ENCODE measurements at regions not wholly inside any gene's neighbourhood (a gene's known extent, or its start where the extent isn't known, plus 50 kb on each side); places are given as distances from the start of the nearest gene placed in this dataset.

DNA sequence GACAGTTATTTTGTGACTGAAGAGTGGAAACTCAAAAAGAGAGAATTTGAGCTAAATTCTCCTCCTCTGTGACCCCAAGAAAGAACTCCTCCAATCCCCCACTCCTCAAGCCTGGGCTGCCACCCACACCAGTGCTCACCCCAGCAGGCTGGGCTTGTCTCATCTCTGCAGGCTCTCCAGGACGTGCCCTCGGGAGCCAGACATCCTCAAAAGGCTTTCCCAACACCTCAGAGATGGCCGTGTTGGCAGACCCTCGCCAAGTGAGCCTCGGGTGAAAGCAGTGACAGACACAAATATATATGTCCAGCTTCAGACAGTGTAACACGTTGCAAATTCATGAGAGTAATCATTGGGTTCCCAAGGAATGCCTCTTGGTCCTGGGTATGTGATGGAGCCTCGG, 377.7 kb upstream of the SALL3 start:
- TF ChIP-seq FOXP2 (optimal IDR thresholded peaks at IDR 0.05; ENCODE audit: borderline replicate concordance, extremely low read depth, extremely low read length, insufficient read depth), result no peak
- no peak for TF ChIP-seq POLR2AphosphoS5 (IDR thresholded peaks at IDR 0.05; ENCODE audit: low read depth, low read length)
- TF ChIP-seq, protein P1, sequence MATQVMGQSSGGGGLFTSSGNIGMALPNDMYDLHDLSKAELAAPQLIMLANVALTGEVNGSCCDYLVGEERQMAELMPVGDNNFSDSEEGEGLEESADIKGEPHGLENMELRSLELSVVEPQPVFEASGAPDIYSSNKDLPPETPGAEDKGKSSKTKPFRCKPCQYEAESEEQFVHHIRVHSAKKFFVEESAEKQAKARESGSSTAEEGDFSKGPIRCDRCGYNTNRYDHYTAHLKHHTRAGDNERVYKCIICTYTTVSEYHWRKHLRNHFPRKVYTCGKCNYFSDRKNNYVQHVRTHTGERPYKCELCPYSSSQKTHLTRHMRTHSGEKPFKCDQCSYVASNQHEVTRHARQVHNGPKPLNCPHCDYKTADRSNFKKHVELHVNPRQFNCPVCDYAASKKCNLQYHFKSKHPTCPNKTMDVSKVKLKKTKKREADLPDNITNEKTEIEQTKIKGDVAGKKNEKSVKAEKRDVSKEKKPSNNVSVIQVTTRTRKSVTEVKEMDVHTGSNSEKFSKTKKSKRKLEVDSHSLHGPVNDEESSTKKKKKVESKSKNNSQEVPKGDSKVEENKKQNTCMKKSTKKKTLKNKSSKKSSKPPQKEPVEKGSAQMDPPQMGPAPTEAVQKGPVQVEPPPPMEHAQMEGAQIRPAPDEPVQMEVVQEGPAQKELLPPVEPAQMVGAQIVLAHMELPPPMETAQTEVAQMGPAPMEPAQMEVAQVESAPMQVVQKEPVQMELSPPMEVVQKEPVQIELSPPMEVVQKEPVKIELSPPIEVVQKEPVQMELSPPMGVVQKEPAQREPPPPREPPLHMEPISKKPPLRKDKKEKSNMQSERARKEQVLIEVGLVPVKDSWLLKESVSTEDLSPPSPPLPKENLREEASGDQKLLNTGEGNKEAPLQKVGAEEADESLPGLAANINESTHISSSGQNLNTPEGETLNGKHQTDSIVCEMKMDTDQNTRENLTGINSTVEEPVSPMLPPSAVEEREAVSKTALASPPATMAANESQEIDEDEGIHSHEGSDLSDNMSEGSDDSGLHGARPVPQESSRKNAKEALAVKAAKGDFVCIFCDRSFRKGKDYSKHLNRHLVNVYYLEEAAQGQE (IDR thresholded peaks at IDR 0.05; ENCODE audit: insufficient read depth in 1 of 2, low read depth in 2 of 2, low read length in 2 of 2), result no peak
- TF ChIP-seq SIN3A (IDR thresholded peaks at IDR 0.05; ENCODE audit: borderline replicate concordance, insufficient read depth, low read length), result no peak
- no peak for TF ChIP-seq TAF1 (IDR thresholded peaks at IDR 0.05; ENCODE audit: borderline replicate concordance, insufficient read depth, low read length)

DNA sequence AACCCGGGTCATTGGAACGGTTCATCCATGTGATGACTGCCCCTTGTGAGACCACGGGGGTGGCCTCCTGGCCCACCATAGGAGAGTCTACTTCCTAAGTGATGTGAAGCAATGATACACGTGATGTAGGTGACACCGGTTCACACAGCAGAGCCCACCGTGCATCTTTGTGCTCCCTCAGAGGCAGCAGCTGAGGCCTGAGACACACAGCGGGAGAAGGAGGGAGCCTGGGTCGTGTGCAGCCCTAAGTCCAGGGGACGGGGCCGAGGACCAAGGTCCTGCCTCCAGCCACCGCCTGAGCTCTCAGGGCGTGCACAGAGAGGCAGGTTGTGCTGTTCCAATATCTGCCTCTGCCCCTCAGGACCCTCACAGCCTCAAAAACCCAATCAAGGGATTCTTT, 377.2 kb upstream of the SALL3 start:
- TF ChIP-seq, protein P1 (IDR thresholded peaks at IDR 0.05; ENCODE audit: insufficient read depth in 1 of 2, low read depth in 2 of 2, low read length in 2 of 2), result no peak
- TF ChIP-seq FOXP2 (optimal IDR thresholded peaks at IDR 0.05; ENCODE audit: borderline replicate concordance, extremely low read depth, extremely low read length, insufficient read depth) (no peak), TAF1 (IDR thresholded peaks at IDR 0.05; ENCODE audit: borderline replicate concordance, insufficient read depth, low read length) (no peak), SIN3A (IDR thresholded peaks at IDR 0.05; ENCODE audit: borderline replicate concordance, insufficient read depth, low read length) (no peak), POLR2AphosphoS5 (IDR thresholded peaks at IDR 0.05; ENCODE audit: low read depth, low read length) (no peak)

DNA sequence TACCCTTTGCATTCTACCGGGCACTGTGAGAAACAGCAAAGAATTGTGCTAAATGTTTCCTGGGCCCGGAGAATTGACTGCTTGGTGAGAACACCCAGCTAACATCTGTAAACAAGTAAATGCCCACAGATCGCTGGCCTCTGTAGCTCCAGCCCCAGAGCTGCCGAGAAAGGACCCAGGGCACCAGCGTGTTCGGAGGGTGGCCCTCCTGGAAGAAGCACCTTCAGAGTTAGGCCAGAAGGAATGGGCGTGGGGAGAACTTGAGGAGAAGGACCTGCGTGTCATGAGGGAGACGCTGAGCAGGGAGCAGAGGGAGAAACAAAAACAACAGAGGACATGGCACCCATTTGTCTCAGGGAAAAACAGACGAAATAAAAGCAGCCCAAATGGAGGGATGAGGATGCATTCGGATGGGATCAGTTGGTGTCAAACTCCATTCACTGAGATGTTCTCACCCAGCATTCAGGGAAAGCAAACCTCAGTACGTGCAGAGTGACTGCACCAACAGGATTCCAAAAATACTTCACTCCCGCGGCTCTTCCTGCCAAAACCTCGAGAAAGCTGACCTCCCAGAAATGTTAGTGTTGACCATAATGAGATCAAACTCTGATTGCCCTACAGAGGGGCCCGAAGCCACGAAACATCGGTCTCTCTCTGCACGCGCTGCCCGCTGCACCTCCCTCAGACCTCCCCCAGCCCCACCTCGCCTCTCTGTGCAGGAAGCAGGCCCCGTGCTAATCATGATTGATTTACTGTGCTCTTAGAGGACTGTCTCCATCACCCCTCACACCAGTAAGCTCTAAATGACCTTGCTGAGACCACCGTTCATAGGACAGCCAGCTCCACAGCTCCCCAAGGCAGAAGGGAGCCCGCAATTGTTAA, 376.3 kb upstream of the SALL3 start:
- TF ChIP-seq FOXP2 (optimal IDR thresholded peaks at IDR 0.05; ENCODE audit: borderline replicate concordance, extremely low read depth, extremely low read length, insufficient read depth) (no peak), POLR2AphosphoS5 (IDR thresholded peaks at IDR 0.05; ENCODE audit: low read depth, low read length) (no peak), TAF1 (IDR thresholded peaks at IDR 0.05; ENCODE audit: borderline replicate concordance, insufficient read depth, low read length) (no peak), SIN3A (IDR thresholded peaks at IDR 0.05; ENCODE audit: borderline replicate concordance, insufficient read depth, low read length) (no peak)
- TF ChIP-seq, protein P1 (IDR thresholded peaks at IDR 0.05; ENCODE audit: insufficient read depth in 1 of 2, low read depth in 2 of 2, low read length in 2 of 2), result no peak

DNA sequence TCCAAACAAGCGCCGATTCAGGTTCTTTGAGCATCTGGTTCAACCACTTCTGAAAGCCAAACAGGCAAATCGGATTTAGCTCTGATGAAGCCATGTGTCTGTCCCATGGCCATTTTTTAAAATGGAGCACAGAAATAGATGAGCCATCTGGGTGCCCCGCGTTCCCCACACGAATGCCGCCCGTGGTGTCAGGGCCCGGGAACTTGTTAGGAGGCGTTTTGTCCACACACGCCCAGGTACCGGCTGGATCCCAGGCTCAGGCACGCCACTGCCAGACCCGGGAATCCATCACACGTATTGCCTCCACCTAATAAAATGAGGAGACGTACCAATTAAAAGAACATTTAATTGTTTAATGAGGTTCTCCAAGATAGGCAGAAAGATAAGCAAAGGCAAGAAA, 374.4 kb upstream of the SALL3 start:
- TF ChIP-seq SIN3A (IDR thresholded peaks at IDR 0.05; ENCODE audit: borderline replicate concordance, insufficient read depth, low read length) (no peak), TAF1 (IDR thresholded peaks at IDR 0.05; ENCODE audit: borderline replicate concordance, insufficient read depth, low read length) (no peak), POLR2AphosphoS5 (IDR thresholded peaks at IDR 0.05; ENCODE audit: low read depth, low read length) (no peak), FOXP2 (optimal IDR thresholded peaks at IDR 0.05; ENCODE audit: borderline replicate concordance, extremely low read depth, extremely low read length, insufficient read depth) (no peak)
- TF ChIP-seq, protein P1 (IDR thresholded peaks at IDR 0.05; ENCODE audit: insufficient read depth in 1 of 2, low read depth in 2 of 2, low read length in 2 of 2), result no peak
